ENCODE measurements at regions not wholly inside any gene's neighbourhood (a gene's known extent, or its start where the extent isn't known, plus 50 kb on each side); places are given as distances from the start of the nearest gene placed in this dataset.
A peak's percentile ranks its signal among the peaks of the same experiment; 100 is the strongest.
"Not testable (repeated sequence)": the region's sequence is repeated elsewhere in the genome, so short reads cannot be mapped to it uniquely, and the experiment has no call there.

DNA sequence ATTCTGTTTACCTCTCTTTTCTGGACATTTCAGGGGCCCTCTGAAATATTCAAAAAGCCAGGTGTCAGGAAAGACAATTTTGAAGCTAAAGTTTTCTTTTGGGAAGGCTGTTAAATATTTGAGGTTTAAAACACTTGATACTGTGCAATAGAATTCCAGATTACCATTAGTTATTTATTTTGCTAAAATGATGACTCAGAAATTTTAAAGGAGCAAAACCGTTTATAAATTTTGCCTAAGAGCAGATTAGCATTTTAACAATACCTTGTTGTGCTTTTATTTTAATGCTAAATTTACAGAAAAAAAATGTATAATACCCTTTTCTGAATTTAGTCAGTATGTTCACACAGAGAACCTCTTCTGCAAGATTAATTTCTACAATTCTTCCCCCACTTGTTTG is 1159.9 kb downstream of the DSC3 start:
- in situ Hi-C loops (cut with HindIII; ENCODE audit: low pct_unique_long_range_greater_than_20kb, low sequenced_read_pairs), result no loop called here
- TF ChIP-seq JUND (IDR thresholded peaks at IDR 0.05; ENCODE audit: low read depth), result no peak
- DNase-seq (ENCODE audit: low read depth in 1 of 2, low spot score in 1 of 2), result no peak

DNA sequence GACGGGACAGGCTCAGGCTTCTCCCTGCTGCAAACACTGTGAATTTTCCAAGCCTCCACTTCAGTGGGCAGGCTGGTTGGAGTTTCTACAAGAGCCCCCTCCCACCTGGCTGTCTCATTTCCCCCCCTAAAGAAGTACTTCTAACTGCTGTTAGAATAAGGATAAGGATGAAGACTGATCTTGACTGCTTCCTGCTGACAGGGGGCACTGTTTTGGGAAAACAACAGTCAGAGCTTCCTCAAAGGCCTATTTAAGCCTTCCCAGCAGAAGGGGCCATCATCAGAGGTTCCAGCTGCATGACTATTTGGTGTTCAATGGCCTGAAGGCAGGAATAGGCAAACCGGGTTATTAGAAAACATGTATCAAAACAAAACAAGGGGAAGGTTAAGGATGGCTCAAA is 1162.8 kb downstream of the DSC3 start:
- no peak for DNase-seq (ENCODE audit: low read depth in 1 of 2, low spot score in 1 of 2)
- in situ Hi-C loops (cut with HindIII; ENCODE audit: low pct_unique_long_range_greater_than_20kb, low sequenced_read_pairs), result no loop called here
- TF ChIP-seq JUND (IDR thresholded peaks at IDR 0.05; ENCODE audit: low read depth), result no peak

DNA sequence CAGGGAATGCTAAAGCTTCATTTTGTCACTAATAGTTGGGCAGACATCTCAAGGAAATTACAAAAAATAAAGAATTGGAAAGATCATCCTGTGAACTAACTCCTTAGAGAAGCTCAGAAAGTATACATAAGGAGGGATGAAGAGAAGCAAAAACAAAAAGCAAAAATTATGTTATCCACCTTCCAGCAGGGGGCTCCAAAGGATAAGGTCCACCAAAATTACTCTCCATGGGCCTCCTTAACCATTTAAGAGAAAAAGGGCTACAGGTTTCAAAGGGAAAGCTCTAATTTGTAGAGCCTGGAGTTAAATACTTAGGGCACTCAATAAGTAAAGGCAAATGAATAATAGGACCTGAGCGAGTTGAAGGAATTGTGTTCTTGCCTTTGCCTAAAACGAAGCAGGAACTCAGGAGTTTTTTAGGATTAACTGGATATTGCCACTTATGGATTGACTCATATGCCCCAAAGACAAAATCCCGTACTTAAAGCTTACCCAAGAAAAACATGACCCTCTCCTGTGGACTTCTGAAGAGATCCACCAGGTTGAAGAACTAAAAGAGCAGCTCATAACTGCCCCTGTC is 1167.9 kb downstream of the DSC3 start:
- in situ Hi-C loops (cut with HindIII; ENCODE audit: low pct_unique_long_range_greater_than_20kb, low sequenced_read_pairs), result no loop called here
- no peak for TF ChIP-seq JUND (IDR thresholded peaks at IDR 0.05; ENCODE audit: low read depth)
- peak; percentile 9 to 69 for DNase-seq (ENCODE audit: low read depth in 1 of 2, low spot score in 1 of 2)

DNA sequence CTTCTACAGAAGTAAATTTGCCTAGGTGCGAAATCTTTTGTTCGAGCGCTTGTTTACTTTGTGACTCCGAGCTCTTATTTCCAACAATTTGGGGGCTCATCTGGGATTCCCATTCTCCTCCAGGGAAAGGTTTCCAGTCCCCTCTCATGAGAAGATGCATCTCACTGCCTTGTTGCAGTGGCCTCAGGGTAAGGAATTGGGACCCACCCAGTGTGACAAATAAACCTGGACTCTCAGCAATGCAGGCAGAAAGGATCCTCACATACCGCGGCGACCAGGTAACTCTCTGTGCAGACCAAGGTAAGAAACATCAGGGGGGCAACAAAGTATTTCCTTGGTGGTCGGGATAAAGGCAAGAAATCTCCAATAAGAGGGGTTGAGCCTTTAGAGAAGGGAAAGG is 1169.3 kb downstream of the DSC3 start:
- no peak for TF ChIP-seq JUND (IDR thresholded peaks at IDR 0.05; ENCODE audit: low read depth)
- in situ Hi-C loops (cut with HindIII; ENCODE audit: low pct_unique_long_range_greater_than_20kb, low sequenced_read_pairs), result no loop called here
- no peak for DNase-seq (ENCODE audit: low read depth in 1 of 2, low spot score in 1 of 2)

DNA sequence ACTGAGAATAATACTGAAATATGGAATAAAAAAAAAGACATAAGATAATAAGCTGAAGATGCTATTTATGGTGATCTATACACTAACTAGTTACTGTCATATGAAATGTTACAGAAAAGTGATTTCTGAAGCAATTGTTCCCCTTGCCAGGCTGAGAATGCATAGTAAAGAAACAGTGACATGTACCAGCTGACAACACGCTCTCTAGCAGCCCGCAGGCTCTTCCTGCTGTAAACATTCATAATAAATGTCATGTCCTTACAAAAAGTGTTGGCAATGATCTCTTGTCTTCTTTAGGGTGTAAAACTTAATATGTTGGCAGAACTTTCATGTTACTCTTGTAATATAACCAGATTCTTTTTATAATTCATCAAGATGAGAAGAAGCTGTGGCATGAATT is 1171.3 kb downstream of the DSC3 start:
- in situ Hi-C loops (cut with HindIII; ENCODE audit: low pct_unique_long_range_greater_than_20kb, low sequenced_read_pairs), result no loop called here
- no peak for DNase-seq (ENCODE audit: low read depth in 1 of 2, low spot score in 1 of 2)
- TF ChIP-seq JUND (IDR thresholded peaks at IDR 0.05; ENCODE audit: low read depth), result no peak

DNA sequence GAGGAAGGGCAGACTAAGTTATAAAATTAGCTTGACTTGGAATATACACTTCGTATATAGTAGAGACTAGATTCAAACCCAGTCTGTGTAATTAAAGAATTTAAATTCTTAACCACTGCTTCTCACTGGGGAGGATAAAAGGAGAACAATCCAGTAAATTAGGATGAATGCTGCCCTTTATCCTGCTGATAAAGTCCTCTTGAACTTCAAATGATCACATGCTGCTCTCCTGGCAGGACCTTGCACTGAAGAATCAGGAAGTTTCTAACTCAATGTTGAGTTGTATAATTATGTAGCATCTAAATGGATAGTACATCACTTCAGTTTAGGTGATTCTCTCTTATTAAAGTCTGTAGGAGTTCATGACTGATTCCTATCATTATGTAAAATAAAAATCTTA is 1179.7 kb downstream of the DSC3 start:
- in situ Hi-C loops (cut with HindIII; ENCODE audit: low pct_unique_long_range_greater_than_20kb, low sequenced_read_pairs), result no loop called here
- no peak for DNase-seq (ENCODE audit: low read depth in 1 of 2, low spot score in 1 of 2)
- TF ChIP-seq JUND (IDR thresholded peaks at IDR 0.05; ENCODE audit: low read depth), result no peak

DNA sequence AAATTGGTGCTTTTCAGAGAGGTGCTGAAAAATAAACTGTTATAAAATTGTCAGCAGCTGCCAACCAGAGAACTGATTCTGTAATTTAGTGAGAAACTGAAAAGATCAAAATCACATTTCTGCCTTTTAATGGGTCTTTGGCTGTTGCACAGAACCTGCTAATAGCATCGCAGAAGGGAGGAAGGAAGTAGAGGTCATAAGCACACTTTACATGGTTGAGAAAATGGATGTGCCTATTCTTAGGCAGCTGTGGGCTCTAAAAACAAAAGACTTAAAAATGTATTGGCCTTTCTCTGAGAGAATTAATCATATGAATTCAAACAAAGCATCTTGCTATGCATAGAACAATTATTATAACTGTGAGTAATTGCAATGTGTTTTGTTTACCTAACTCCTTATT is 1186.9 kb downstream of the DSC3 start:
- TF ChIP-seq JUND (IDR thresholded peaks at IDR 0.05; ENCODE audit: low read depth), result no peak
- in situ Hi-C loops (cut with HindIII; ENCODE audit: low pct_unique_long_range_greater_than_20kb, low sequenced_read_pairs), result no loop called here
- no peak for DNase-seq (ENCODE audit: low read depth in 1 of 2, low spot score in 1 of 2)

DNA sequence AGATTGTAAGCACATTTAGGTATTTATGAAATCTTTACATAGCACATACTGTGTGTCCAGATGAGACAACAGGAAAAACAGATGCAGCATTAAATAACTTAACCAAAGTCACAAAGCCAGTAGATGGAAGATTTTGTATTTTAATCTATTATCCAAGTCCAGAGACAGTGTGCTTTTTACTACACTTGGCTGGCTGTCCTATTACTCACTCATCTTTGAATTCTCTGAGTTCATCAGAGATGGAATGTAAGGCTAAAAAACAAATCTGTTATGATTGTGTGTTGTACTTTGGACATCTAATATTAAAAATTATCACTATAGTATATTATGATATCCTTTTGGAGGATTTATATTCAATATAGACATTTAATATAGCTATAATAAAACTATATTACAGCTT is 1189.4 kb downstream of the DSC3 start:
- in situ Hi-C loops (cut with HindIII; ENCODE audit: low pct_unique_long_range_greater_than_20kb, low sequenced_read_pairs), result no loop called here
- TF ChIP-seq JUND (IDR thresholded peaks at IDR 0.05; ENCODE audit: low read depth), result no peak
- no peak for DNase-seq (ENCODE audit: low read depth in 1 of 2, low spot score in 1 of 2)

DNA sequence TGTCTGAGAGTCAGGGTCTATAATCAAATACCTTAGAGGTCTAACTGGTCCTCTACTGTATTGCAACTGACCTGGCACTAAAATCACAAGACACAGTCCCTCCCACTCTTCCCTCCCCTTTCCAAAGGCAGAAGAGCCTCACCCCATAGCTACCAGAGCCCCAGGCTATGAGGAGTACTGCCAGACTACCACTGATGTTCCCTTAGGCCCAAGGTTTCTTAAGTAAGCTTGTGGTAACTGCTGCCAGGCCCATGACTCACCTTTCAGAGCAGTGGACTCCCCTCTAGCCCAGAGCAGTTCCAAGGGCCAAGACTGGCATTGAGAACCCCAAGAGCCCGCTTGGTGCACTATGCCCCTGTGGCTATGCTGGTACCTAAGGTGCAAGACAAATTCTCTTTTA is 1193.4 kb downstream of the DSC3 start:
- in situ Hi-C loops (cut with HindIII; ENCODE audit: low pct_unique_long_range_greater_than_20kb, low sequenced_read_pairs), result no loop called here
- TF ChIP-seq JUND (IDR thresholded peaks at IDR 0.05; ENCODE audit: low read depth), result no peak
- no peak for DNase-seq (ENCODE audit: low read depth in 1 of 2, low spot score in 1 of 2)

DNA sequence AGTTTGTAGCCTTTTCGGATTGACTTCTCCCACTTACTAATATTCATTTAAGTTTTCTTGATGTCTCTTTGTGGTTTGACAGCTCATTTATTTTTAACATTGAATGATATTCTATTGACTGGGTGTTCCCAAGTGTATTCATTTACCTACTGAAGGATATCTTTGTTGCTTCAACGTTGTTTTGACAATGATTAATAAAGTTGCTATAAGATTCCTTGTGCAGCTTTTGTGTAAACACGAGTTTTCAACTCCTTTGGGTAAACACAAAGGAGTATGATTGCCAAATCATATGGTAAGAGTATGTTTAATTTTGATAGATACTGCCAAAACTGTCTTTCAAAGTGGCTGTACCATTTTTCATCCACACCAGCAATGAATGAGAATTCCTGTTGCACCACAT is 1200.9 kb downstream of the DSC3 start:
- DNase-seq (ENCODE audit: low read depth in 1 of 2, low spot score in 1 of 2), result no peak
- in situ Hi-C loops (cut with HindIII; ENCODE audit: low pct_unique_long_range_greater_than_20kb, low sequenced_read_pairs), result no loop called here
- TF ChIP-seq JUND (IDR thresholded peaks at IDR 0.05; ENCODE audit: low read depth), result no peak

DNA sequence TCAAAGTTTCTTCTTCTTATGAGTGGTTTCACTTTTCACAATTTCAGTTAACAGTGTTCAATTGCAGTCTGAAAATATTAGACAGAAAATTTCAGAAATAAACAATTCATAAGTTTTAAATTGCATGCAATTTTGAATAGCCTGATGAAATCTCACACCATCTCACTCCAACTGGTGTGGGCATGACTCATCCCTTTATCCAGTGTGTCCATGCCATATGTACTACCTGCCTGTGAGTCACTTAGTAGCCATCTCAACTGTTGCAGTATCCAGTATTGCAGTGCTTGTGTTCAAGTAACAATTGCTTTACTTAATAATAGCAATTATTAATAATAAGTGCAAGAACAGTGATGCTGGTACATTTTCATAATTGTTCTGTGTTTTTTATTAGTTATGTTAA is 1202.5 kb downstream of the DSC3 start:
- no peak for DNase-seq (ENCODE audit: low read depth in 1 of 2, low spot score in 1 of 2)
- no peak for TF ChIP-seq JUND (IDR thresholded peaks at IDR 0.05; ENCODE audit: low read depth)
- in situ Hi-C loops (cut with HindIII; ENCODE audit: low pct_unique_long_range_greater_than_20kb, low sequenced_read_pairs), result no loop called here

DNA sequence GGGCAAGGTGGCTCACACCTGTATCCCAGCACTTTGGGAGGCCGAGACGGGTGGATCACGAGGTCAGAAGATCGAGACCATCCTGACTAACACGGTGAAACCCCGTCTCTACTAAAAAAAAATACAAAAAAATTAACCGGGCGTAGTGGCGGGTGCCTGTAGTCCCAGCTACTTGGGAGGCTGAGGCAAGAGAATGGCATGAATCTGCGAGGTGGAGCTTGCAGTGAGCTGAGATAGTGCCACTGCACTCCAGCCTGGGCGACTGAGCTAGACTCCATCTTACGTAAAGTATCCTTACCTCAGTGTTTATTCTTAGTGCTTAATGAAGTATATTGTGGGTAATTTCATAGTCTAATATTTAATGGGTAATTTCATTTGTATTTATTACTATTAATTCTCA is 1203.6 kb downstream of the DSC3 start:
- in situ Hi-C loops (cut with HindIII; ENCODE audit: low pct_unique_long_range_greater_than_20kb, low sequenced_read_pairs); DNase-seq (ENCODE audit: low read depth in 1 of 2, low spot score in 1 of 2): not testable (repeated sequence)

DNA sequence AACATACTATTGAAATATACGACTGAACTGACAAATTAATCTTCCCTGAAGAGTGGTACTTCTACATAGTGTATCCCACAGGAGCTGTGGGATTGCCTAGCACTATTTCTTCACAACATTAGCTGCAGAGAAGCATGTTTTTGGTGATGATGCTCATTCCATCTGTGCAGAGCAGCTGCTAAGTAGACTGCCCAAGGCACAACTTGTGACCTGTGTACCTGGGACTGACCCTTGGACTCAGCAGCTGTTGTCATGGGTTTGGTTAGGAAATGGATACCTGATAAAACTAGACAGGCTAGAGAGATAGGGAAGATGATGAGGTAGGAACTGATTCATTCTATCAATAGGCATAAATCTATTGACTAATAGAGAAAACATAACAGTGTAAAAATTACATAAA is 1204.0 kb downstream of the DSC3 start:
- DNase-seq (ENCODE audit: low read depth in 1 of 2, low spot score in 1 of 2), result no peak
- in situ Hi-C loops (cut with HindIII; ENCODE audit: low pct_unique_long_range_greater_than_20kb, low sequenced_read_pairs), result no loop called here
- no peak for TF ChIP-seq JUND (IDR thresholded peaks at IDR 0.05; ENCODE audit: low read depth)

DNA sequence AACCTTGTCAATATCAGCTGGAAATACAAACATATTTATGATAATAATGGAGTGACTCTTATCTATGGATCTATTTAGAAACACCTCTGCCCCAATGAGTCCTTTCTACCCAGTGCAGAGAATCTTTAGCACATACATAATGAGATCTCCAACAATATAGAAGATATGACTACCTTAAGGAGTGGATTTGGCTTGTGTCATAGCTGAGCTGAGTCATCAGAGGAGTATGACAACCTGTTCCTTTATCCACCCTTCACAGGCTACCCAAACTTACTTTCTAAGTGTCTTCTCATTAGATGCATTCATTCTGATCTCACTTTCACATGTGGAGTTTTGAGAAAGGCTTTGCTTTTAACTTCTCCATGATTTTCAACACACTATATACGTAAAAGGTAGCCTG is 1218.9 kb downstream of the DSC3 start:
- in situ Hi-C loops (cut with HindIII; ENCODE audit: low pct_unique_long_range_greater_than_20kb, low sequenced_read_pairs), result no loop called here
- DNase-seq (ENCODE audit: low read depth in 1 of 2, low spot score in 1 of 2), result no peak
- no peak for TF ChIP-seq JUND (IDR thresholded peaks at IDR 0.05; ENCODE audit: low read depth)
